HG02943 (cell line): ENCODE measurements at regions not wholly inside any gene's neighbourhood (a gene's known extent, or its start where the extent isn't known, plus 50 kb on each side); places are given as distances from the start of the nearest gene placed in this dataset.
"Not testable (repeated sequence)": the region's sequence is repeated elsewhere in the genome, so short reads cannot be mapped to it uniquely, and the experiment has no call there.

ENCODE experiments used
- ATAC-seq: cut with Tn5 transposase; IDR thresholded peaks from one replicate; pipeline ENCODE4 v1.9.1; 2021; ENCODE audit warnings: mild to moderate bottlenecking, low read depth, moderate library complexity; ENCODE audit not compliant: unreplicated experiment

DNA sequence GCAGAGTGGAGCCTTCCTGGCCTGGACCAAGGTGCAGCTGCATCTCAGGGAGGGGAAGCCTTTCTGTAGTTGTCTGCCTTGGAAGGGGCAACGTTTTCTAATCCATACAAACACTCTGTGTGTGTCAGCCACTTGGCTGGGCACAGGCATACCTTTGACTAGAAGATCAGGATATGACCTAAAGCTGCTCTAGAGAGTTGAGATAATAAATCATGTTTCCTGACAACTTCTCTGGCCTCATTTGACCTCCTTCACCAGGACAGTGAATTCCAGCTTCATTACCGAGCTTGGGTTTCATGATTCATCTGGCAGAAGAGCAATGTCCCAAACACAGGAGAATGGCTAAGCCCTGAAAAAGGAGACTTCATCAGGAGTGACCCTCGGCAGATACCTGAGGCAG, 89.6 kb upstream of the KIT start:
- no peak for ATAC-seq

DNA sequence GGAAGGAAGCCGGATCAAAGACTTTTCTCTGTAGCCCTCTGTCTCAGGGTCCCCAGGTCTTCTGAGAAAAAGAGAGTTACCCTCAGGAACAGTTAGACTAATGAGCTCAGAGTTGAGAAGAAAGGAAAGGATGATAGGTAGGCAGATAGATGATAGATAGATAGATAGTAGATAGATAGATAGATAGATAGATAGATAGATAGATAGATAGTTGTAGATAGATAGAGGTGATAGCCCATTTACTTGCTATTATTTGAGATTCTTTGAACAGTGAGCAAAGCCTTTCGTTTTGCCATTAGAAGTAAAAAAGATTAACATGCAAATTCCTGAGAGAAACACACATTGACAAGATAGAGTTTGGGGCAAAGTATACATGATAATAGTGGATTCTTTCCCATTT, 86.9 kb upstream of the KIT start:
- ATAC-seq = no peak

DNA sequence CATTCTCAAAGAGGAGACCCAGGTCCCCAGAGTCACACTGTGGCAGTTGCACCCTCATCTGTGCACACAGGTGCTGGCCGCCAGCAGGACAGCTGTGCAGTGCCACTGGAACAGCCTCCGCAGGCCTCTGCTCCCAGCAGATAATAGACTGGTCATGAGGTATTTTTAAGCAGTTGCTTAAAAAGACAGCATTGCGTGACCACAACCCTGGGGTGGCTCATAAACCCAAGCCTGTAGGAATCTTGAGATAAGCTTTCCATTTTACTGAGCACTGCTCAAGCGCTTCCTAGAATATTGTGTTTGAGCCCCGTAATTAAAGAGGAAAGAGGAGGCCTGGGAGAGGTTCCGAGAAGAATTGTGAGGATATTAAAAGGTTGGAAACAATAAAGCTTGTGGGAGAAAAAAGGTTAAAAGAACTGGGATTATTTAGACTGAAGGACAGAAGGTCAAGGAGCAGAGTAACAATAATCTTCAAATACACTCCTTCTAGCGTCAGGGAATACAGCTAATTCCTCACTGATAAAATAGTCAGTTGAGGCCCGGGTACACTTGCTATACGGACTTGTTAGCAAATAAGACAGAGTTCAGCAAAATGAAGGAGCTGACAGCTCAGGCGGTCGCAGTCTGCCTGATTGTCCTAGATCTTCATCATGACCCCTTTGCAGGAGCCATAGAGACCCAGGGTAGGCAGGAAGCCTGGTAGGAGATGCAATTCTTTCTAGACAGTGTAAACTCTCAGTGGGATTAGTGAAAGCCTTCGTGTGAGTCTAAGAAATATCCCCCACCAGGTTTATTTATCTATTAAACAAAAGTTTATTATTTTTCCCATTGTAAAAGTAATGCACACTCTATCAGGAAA, 86.2 kb upstream of the KIT start:
- no peak for ATAC-seq

DNA sequence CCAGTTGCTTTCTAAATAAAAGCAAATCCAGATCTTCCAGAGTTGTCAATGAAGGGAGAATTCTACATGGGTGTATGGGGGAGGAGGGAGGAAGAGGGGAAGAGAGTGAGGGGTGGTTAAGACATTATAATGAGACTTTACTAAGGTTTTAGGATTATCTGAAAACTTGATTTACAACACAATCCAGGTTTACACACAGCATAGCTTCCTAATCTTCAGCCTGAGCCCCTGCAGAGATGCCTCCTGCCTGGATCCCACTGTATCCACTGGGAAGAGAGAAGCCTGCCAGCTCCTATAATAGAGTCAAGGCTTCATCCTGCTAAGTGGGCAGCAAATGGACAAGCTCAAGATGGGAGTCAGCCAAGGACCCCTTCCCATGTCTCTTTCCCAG, 85.6 kb upstream of the KIT start:
- no peak for ATAC-seq

DNA sequence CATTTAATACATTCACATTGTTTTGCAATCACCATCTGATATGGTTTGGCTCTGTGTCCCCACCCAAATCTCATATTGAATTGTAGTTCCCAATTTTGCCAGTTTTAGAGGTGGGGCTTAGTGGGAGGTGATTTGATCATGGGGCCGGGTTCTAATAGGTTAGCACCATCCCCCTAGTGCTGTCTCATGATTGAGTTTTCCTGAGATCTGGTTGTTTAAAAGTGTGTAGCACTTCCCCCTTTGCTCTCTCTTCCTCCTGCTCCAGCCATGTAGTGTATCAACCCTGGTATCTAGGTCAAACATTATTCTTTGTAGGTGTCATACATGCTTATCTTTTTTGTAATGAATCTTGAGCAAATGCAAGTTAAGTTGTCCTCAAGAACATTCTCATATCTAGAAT, 83.3 kb upstream of the KIT start:
- no peak for ATAC-seq

DNA sequence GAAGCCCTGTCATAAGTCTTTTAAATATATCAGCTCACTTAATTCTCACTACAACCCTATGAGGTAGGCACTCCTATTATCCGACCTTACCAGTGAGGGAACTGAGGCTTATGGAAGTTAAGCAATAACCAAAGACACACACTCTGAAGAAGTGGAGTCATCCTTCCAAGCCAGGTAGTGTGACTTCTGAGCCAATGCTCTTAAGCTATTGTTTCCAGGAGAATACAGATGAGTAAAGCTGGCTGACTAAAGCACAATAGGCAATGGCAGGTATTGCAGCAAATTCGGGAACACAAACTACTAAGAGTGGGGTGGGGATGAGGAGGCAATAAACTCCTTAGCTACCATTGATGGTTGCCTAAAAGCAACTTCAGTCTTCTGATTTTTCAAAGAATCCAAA, 81.8 kb upstream of the KIT start:
- ATAC-seq = no peak

DNA sequence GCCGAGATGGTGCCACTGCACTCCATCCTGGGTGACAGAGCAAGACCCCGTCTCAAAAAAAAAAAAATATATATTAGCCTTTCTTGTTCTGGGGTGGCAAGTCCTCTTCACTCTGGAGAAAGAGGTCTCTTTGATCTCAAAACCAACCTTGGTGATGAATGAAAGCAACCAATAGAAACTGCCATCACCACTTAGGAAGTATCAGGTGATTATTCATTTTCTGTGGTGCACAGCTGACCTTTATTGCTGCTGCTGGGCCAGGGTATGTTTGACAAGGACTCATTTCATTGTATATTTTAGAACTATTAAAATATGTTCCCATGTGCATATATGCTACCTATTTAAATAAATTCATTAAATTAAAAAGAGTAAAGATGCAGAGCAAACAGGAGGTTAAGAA, 76.0 kb upstream of the KIT start:
- no peak for ATAC-seq

DNA sequence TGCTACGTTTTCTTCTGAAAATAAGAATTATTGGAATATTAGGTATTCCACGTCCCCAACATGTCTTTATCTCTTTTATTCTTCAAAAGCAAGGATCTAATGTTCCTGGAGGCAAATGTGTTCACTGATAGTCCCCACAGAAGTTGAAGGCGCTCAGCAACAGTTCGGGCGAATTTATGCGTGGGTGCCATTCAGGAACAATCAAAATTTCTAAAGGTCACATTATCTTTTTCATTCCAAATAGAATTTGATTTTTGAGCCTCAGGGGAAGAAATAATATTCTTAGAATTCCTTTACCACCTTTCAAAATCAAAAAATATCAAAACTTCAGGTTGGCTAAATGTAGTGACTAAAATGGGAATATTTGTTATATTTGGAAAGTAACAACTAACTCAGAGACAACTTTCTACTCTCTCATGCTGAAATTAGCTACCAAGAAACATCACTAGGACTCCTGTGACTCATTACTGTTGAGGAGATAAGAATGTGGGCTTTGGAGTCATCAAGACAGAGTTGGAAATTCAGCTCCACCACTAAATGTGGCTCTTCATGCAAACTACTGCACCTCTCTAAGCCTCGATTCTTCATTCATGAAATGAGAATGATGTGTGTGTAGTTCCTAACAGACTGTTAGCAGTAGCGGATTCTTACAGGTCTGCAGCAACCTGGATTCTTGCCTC, 72.3 kb upstream of the KIT start:
- no peak for ATAC-seq

DNA sequence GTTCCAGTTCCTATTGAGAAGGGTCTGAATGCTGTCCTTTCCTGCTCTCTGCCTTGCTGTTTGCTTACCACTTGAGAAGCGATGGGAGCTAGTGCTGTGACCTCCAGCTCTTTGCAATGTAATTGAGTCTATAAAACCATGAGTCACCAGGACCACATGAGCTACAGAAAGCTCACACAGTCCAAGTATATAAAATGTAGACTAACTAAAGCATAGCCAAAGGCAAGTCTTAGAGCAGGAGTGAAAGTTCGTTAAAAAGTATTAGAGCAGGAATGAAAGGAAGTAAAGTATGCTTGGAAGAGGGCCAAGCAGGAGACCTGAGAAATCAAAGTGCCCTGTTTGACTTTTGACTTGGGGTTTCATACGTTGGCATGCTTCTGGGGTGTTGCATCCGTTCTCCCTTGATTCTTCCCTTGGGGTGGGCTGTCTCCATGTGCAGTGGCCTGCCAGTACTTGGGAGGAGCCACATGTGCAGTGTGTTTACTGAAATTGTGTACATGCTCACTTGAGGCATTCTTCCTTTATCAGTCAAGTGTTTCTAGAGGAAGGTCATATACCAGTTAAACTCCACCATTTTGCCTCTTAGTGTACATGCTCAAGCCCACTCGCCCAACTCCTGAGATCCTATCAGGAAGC, 71.3 kb upstream of the KIT start:
- no peak for ATAC-seq

DNA sequence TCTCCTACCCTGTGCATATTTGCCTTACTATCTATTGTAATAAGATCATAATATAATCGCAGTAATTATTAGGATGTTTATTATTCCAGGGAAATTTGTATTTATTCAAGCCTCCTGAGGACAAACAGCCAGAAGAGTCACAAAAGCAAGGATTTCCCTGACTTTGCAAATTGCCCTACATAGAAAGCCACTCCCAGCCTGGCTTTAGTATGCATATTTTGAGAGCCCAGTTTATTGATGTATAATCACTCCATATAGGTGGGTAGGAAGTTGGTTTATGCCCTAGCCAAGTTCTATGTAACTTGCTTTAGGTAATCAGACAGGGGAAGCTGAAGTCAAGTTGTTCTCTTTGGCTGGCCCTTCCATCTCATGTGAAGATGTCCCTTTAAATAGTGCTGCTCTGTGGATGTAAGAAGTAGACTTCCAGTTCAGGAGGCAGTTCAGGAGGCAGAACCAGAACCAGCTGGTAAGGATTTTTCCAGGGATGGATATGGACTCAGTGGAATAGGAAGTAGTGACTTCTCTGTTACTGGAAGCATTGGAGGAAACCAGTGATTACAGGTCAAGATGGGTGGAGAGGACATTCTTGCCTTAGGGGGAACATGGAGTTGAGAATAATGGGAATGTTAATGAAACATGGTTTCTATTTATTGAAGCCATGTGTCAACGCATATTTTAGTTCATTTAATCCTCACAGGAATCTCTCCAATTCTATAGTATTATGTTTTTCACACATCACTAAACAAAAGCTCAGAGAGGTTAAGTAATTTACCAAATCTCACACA, 70.5 kb upstream of the KIT start:
- no peak for ATAC-seq

DNA sequence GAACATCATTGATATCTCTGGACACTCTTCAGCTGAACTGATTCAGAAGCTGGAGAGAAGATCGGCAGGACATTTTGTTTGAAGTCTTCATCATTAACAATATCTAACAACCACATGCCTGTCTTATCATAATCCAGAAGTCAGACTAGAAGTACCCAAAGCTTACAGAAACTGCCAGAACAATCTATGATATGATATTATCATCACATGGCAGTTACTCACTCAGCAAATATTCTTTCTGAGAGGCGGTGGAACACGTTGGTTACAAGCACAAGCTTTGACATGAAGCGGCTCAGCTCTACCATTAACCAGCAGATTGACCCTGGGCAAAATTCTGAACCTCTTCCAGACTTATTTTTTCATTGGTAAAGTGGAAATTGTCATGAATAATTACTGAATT, 69.4 kb upstream of the KIT start:
- no peak for ATAC-seq

DNA sequence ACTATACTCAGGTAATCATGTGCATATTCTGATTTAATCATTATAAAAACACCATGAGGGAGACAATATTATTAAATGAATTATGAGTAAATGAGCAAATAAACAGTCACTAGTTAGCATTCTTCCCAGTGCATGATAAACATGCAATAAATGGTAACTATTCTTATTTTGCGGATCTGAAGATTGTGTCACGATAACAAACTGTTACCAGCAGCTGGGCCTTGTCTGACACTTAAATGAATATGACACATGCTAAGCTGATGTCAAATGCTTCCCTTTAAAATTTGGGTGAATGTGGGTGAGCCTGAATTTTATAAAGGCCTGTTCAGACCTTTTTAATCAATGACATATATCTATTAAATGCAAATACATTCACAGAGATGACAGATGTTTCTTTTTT, 68.2 kb upstream of the KIT start:
- ATAC-seq = no peak

DNA sequence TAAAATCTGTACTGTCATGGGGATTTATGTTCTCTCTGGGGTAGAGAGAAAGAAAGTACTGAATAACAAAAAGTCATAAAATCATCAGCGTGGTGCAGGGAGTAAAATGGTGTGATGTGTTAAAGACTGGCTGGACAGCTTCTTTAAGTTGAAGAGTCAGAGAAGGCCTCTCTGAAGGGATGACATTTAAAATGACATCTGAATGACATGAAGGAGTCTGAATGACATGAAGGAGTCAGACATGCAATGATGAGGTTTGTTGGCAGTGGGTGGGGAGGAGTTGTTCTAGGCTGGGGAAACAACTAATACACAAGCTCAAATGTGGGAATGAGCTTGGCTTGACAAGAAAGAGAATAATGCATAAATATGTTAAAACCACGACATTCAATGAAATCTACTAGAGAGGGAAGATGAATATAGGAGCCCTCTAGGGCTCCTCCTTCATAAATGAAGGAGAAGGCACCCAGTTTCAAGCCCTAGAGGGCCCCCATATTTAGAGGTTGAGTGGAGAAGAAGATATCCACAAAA, 63.9 kb upstream of the KIT start:
- ATAC-seq = no peak

DNA sequence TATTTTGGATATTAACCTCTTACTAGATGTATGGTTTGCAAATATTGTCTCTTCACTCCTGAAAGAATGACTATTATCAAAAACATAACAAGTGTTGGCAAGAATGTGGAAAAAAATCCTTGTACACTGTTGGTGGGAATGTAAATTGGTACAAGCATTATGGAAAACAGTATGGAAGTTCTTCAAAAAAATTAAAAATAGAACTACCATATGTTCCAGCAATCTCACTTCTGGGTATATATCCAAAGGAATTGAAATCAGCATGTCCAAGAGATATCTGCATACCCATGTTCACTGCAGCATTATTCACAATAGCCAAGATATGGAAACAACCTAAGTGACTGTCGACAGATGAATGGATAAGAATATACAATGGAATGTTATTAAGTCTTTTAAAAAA, 61.6 kb upstream of the KIT start:
- ATAC-seq = no peak

DNA sequence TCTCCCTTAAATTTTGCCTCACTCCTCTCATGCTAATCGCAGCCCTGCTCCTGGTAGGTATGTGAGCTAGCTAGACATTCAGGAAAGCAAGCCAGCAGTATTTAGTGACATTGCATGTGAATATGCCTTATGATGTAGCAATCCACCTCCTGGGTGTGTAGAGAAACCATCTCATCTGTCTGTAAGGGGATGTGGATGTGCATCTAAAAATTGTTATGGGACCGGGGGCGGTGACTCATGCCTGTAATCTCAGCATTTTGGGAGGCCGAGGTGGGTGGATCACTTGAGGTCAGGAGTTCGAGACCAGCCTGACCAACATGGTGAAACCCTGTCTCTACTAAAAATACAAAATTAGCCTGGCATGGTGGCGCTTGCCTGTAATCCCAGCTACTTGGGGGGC, 60.1 kb upstream of the KIT start:
- ATAC-seq = not testable (repeated sequence)

DNA sequence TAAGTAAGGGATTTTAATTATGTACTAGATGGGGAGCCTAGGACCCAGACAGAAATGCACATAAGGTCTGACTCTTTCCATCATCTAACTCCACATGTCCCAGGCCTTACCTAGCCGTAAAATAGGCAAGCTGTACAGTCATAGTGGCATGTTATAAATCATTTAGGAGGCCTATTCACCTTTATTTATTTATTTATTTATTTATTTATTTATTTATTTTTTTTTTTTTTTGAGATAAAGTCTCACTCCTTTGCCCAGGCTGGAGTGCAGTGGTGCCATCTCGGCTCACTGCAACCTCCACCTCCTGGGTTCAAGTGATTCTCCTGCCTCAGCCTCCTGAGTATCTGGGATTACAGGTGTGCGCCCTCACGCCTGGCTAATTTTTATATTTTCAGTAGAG, 55.6 kb upstream of the KIT start:
- ATAC-seq = not testable (repeated sequence)

DNA sequence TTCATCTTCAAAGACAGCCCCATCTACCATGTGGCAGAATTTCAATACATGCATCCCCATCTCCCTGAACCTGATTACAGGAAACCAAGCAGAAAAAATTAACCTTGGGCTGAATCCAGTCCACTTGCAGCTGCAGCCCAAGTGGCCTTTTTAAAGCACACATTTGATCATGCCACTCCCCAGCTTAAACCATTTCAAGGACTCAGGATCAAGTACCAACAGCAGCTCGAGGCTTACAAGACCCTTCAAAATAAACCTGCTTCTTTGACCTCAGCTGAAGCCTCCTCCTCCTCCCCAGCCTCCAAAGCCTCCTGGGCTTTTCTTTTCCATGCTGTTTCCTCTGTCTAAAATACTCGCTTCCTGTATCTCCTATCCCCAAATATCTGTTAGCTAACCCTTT, 50.7 kb upstream of the KIT start:
- ATAC-seq = no peak

DNA sequence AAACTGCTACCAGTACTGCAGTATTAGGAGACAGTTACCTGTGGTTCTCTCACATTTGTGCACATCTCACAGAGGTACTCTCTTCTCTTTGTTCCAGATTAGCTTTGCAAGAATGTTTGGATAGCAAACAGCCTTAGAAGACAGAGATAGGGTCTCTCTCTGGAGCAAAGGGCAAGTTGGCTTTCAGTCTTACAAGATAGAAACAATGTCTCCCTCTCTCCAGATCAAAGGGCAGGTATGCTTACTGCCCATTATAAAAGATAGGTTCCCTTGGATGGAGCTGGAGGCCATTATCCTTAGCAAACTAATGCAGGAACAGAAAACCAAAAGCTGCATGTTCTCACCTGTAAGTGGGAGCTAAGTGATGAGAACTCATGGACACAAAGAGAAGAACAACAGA, 50.2 kb upstream of the KIT start:
- ATAC-seq = no peak
